Fibroblast of the aortic adventitia (primary cell): ENCODE measurements at regions not wholly inside any gene's neighbourhood (a gene's known extent, or its start where the extent isn't known, plus 50 kb on each side); places are given as distances from the start of the nearest gene placed in this dataset.

ENCODE experiments used
- DNase-seq: peaks from one replicate; pipeline ENCODE4 v3.0.0-alpha.2; 2010; ENCODE audit warnings: low read depth
- H3K4me3 ChIP-seq: 2 replicates; pipeline ENCODE4 v1.5.1; 2011; ENCODE audit warnings: low read depth, mild to moderate bottlenecking, control low read depth, low read length, moderate library complexity
- TF ChIP-seq, protein P1 (sequence below): IDR thresholded peaks from 2 replicates; pipeline ENCODE4 v1.5.1; 2011; ENCODE audit warnings: mild to moderate bottlenecking, low read length, control low read depth, inconsistent platforms; ENCODE audit not compliant: insufficient read depth

DNA sequence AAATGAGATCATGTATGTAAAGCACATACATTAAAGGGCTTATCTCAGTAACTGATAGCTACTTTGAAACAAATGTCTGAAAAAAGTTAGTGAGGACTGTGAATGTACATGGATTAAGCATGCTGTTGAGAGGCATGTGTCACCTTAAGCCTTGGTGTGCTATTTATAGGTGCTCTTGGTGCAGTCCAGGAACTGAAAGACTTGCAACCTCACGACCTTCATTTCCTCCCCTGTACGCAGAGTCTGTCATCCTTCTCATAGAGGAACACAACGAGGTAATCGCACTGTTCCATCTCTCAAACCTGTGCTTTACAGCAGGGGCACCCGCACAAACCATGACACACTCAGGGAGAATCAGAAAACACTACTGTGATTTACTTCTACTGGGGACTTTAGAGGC is 65.6 kb downstream of the UFM1 start:
- TF ChIP-seq, protein P1, sequence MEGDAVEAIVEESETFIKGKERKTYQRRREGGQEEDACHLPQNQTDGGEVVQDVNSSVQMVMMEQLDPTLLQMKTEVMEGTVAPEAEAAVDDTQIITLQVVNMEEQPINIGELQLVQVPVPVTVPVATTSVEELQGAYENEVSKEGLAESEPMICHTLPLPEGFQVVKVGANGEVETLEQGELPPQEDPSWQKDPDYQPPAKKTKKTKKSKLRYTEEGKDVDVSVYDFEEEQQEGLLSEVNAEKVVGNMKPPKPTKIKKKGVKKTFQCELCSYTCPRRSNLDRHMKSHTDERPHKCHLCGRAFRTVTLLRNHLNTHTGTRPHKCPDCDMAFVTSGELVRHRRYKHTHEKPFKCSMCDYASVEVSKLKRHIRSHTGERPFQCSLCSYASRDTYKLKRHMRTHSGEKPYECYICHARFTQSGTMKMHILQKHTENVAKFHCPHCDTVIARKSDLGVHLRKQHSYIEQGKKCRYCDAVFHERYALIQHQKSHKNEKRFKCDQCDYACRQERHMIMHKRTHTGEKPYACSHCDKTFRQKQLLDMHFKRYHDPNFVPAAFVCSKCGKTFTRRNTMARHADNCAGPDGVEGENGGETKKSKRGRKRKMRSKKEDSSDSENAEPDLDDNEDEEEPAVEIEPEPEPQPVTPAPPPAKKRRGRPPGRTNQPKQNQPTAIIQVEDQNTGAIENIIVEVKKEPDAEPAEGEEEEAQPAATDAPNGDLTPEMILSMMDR = no peak
- no peak for DNase-seq
- no peak overlapping the region for H3K4me3 ChIP-seq

DNA sequence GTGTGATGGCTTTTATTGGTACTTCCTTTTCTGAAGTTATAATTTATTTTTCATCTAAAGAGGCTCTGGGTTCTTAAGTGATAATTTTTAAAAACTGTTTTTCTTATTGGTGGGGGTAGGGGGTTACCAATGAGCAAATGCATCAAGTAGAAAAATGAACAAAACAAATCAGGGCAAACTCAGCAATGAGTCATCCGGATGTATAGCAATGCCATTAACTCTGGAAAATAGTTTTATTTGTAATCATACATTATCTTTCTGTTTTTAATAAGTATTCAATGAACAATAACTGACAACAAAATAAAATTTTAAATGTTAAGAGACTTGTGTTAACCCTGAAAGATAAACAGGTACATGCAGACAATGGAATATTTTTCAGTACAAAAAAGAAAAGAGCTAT is 67.6 kb downstream of the UFM1 start:
- DNase-seq = no peak
- TF ChIP-seq, protein P1 = no peak
- H3K4me3 ChIP-seq = no peak overlapping the region

DNA sequence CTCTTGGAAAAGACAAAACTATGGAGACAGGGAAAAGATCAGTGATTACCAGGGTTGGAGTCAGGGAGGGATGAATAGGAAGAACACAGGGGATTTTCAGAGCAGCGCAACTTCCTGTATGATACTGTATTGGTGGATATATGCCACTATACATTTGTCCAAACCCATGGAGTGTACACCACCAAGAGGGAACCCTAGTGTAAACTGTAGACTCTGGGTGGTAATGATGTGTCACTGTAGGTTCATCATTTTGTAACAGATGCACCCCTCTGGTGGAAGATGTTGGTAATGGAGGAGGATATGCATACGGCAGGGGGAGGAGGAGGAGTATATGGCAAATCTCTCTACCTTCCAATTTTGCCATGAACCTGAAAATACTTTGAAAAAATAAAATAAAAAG is 68.1 kb downstream of the UFM1 start:
- no peak overlapping the region for H3K4me3 ChIP-seq
- no peak for DNase-seq
- TF ChIP-seq, protein P1 = no peak

GRCh38 chr13:38418286-38418685 is 68.6 kb downstream of the UFM1 start:
- DNase-seq = no peak
- no peak overlapping the region for H3K4me3 ChIP-seq
- TF ChIP-seq, protein P1 = no peak

DNA sequence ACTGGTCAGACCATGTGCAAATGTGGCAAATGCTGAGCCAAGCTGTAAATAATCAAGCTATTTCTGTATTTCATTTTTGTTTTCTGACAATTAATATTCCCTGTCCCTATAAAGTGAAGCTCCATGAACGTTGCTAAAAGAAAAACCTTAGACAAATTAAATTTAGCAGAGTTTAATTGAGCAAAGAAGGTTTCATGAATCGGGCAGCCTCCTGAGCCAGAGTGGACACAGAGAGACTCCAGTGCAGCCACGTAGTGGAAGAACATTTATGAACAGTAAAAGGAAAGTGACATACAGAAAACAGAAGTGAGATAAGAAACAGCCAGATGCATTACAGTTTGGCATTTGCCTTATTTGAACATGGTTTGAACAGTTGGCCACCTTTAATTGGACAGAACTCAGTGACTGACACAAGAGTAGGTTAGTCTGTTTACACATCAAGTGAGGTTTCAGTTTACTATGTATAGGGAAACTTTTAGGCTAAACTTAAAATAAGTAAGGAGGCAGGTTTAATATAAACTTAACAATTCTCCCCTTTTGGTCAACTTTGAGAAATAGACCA is 69.7 kb downstream of the UFM1 start:
- no peak overlapping the region for H3K4me3 ChIP-seq
- TF ChIP-seq, protein P1 = no peak
- no peak for DNase-seq

GRCh38 chr13:38421590-38422560 is 72.2 kb downstream of the UFM1 start:
- no peak overlapping the region for H3K4me3 ChIP-seq
- TF ChIP-seq, protein P1 = no peak
- no peak for DNase-seq
